ENCODE measurements at regions not wholly inside any gene's neighbourhood (a gene's known extent, or its start where the extent isn't known, plus 50 kb on each side); places are given as distances from the start of the nearest gene placed in this dataset.
A peak's percentile ranks its signal among the peaks of the same experiment; 100 is the strongest.
"Not testable (repeated sequence)": the region's sequence is repeated elsewhere in the genome, so short reads cannot be mapped to it uniquely, and the experiment has no call there.

DNA sequence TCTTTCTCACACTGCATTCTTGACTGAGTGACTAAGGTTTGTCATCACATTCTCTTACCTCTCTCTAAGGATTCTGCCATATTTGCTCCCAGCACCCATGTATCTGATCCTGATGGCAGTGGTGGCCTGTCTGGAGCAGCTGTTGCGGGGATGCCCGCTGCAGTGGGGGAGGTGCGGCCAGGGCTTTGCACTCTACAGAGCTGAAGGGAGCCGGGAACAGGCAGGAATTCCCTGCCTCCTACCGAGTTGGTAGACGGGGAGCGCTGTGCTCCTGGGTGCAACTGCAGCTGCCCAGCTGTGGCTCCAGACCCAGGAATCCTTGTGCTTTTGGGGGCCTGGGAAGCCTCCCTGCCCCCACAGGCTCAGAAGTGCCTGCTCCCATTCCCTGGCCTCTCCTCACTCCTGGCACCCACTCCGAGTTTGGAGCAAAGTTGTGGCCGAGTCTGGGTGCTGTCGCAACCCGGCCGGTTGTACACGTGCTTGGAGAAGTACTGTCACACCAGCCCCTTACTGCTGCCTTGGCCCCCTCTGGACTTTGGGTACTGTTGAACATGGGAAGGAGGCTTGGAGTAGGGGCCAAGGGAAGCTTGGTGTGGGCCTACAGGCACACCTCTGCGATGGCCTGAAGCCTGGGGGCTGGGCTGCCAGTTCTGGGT, 106.9 kb upstream of the OR4E1 start:
- Histone ChIP-seq H3K4me3 (no peak overlapping the region), H3K4me1 (no peaks in the 10 kb centered on the region), H3K27me3 (ENCODE audit: low read depth) (peaks cover 4% of the 10 kb centered on the region; the same call in 1 of the 2 replicates), H3K36me3 (replicated peaks) (no peaks in the 10 kb centered on the region), H3K9me3 (no peaks in the 10 kb centered on the region)
- in situ Hi-C loops (cut with MboI; ENCODE audit: low sequenced_read_pairs), result no loop called here
- no peak for DNase-seq (ENCODE audit: low spot score in 2 of 2)

GRCh38 chr14:21771671-21772070, 98.1 kb upstream of the OR4E1 start:
- DNase-seq (ENCODE audit: low spot score in 2 of 2), result no peak
- Histone ChIP-seq H3K36me3 (replicated peaks) (no peaks in the 10 kb centered on the region), H3K4me3 (no peak overlapping the region), H3K27me3 (ENCODE audit: low read depth) (peaks cover 4% of the 10 kb centered on the region; the same call in 1 of the 2 replicates), H3K4me1 (no peaks in the 10 kb centered on the region), H3K9me3 (no peaks in the 10 kb centered on the region)
- in situ Hi-C loops (cut with MboI; ENCODE audit: low sequenced_read_pairs), result no loop called here

- no peak for DNase-seq (ENCODE audit: low spot score in 2 of 2)
- no peaks in the 10 kb centered on the region for H3K36me3 ChIP-seq (replicated peaks)
- no peaks in the 10 kb centered on the region for H3K9me3 ChIP-seq
- H3K4me3 ChIP-seq, result no peak overlapping the region
- H3K27me3 ChIP-seq (ENCODE audit: low read depth), result no peaks in the 10 kb centered on the region
- in situ Hi-C loops (cut with MboI; ENCODE audit: low sequenced_read_pairs), result no loop called here
- no peaks in the 10 kb centered on the region for H3K4me1 ChIP-seq
Observed at GRCh38 chr14:21768875-21769257, 95.2 kb upstream of the OR4E1 start.

DNA sequence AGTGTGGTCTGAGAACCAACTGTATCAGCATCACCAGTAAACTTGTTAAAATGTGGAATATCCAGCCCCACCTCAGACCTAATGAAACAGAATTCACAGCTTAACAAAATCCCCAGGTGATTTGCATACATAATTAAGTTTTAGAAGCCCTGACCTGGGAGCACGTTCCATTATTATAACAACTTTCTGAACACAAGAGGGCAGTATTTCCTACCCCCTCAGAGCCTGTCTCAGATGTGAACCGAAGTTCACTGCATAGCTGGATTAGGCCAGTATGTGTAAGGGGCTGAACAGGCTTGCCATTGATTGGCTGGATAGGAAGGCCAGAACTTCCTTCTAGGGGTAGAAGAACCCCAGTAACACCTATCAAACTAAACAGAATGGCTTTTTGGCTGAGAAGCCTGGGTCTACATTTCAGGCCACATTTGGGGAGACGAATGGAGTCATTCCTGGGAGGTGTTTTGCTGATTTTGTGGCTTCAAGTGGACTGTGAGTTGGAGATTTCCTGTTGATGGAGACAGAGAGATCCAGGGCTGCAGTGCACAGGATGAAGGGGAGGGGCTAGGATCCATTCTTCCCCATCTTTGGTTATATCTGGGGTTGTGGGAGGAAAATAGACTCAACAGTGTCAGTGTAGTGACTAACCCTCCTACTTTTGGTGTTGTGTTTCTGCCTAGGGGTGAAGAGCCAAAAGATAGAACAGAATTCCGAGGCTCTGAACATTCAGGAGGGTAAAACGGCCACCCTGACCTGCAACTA, 94.7 kb upstream of the OR4E1 start:
- in situ Hi-C loops (cut with MboI; ENCODE audit: low sequenced_read_pairs), result no loop called here
- no peaks in the 10 kb centered on the region for H3K27me3 ChIP-seq (ENCODE audit: low read depth)
- no peaks in the 10 kb centered on the region for H3K9me3 ChIP-seq
- H3K4me3 ChIP-seq, result no peak overlapping the region
- H3K4me1 ChIP-seq, result no peaks in the 10 kb centered on the region
- no peaks in the 10 kb centered on the region for H3K36me3 ChIP-seq (replicated peaks)
- peak; percentile 12 to 17 for DNase-seq (ENCODE audit: low spot score in 2 of 2)

DNA sequence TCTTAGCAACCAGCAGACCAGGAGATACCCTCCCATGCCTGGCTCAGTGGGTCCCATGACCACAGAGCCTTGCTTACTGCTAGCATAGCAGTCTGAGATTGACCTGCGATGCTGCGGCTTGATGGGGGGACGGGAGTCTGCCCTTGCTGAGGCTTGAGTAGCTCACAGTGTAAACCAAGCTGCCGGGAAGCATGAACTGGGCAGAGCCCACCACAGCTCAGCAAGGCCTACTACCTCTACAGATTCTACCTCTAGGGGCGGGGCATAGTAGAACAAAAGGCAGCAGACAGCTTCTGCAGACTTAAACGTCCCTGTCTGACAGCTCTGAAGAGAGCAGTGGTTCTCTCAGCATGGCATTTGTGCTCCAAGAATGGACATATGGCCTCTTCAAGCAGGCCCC, 86.7 kb upstream of the OR4E1 start:
- DNase-seq (ENCODE audit: low spot score in 2 of 2); H3K9me3 ChIP-seq; H3K4me3 ChIP-seq; in situ Hi-C loops (cut with MboI; ENCODE audit: low sequenced_read_pairs); H3K27me3 ChIP-seq (ENCODE audit: low read depth); H3K36me3 ChIP-seq (replicated peaks); H3K4me1 ChIP-seq: not testable (repeated sequence)

GRCh38 chr14:21749306-21749868, 75.8 kb upstream of the OR4E1 start:
- Histone ChIP-seq H3K27me3 (ENCODE audit: low read depth) (peaks cover 5% of the 10 kb centered on the region), H3K9me3 (no peaks in the 10 kb centered on the region), H3K36me3 (replicated peaks) (no peaks in the 10 kb centered on the region), H3K4me1 (no peaks in the 10 kb centered on the region), H3K4me3 (no peak overlapping the region)
- in situ Hi-C loops (cut with MboI; ENCODE audit: low sequenced_read_pairs), result no loop called here
- no peak for DNase-seq (ENCODE audit: low spot score in 2 of 2)

DNA sequence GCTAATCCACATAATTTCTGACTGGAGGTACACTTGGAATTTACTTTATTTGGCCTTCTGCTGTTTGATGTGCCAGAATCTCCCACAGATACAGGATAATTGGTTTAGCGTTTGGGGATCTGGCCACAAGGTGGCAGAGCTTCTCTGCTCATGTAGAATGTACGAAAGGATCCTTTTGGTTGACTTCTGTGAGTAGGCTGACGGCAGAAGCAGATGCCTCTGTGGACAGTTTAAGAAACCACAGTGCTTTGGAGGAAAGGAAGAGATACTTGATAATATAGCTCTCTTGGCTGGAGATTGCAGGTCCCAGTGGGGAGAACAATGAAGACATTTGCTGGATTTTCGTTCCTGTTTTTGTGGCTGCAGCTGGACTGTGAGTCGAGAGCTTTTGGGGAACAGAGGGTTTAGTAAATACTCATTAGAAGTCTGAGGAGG, 75.3 kb upstream of the OR4E1 start:
- peak; percentile 37 to 54 for DNase-seq (ENCODE audit: low spot score in 2 of 2)
- Histone ChIP-seq H3K4me3 (no peak overlapping the region), H3K36me3 (replicated peaks) (no peaks in the 10 kb centered on the region), H3K4me1 (no peaks in the 10 kb centered on the region), H3K9me3 (no peaks in the 10 kb centered on the region), H3K27me3 (ENCODE audit: low read depth) (peaks cover 5% of the 10 kb centered on the region)
- in situ Hi-C loops (cut with MboI; ENCODE audit: low sequenced_read_pairs), result no loop called here

GRCh38 chr14:21735639-21736307, 62.2 kb upstream of the OR4E1 start:
- no peaks in the 10 kb centered on the region for H3K4me1 ChIP-seq
- peaks cover 6% of the 10 kb centered on the region for H3K27me3 ChIP-seq (ENCODE audit: low read depth)
- in situ Hi-C loops (cut with MboI; ENCODE audit: low sequenced_read_pairs), result no loop called here
- DNase-seq (ENCODE audit: low spot score in 2 of 2), result no peak
- no peaks in the 10 kb centered on the region for H3K9me3 ChIP-seq
- no peaks in the 10 kb centered on the region for H3K36me3 ChIP-seq (replicated peaks)
- H3K4me3 ChIP-seq, result no peak overlapping the region

- Histone ChIP-seq H3K4me1 (no peaks in the 10 kb centered on the region), H3K4me3 (no peak overlapping the region), H3K27me3 (ENCODE audit: low read depth) (peaks cover 6% of the 10 kb centered on the region), H3K9me3 (no peaks in the 10 kb centered on the region), H3K36me3 (replicated peaks) (no peaks in the 10 kb centered on the region)
- in situ Hi-C loops (cut with MboI; ENCODE audit: low sequenced_read_pairs), result no loop called here
- DNase-seq (ENCODE audit: low spot score in 2 of 2), result no peak
Observed at GRCh38 chr14:21735200-21735599, 61.6 kb upstream of the OR4E1 start.

DNA sequence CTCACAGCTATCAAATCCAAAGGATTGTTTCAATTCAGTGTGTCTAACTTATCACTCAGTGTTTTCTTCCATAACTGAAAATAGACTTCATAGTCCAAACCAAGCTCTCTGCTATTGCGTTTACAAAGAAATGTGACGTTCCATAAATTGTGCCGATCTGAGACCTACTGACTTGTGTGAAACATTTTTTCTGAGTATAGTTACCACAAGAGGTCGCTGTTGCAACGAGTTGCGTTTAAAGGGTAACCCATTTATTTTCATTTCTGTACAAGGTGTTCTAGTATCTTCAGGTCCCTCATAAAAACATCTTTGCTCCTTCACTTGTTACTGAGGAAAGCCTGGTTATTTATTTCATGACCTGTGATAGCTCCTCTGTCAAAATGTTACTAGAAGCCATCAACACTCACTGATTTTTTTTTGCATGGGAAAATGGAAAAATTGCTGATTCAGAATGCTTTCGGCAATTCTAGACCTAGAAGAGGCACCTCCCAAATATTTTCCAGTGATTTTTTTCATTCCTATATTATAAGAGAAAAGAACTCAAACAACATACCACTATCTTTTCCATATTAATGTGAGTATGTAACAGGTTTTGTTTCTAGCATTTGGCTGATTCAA, 60.9 kb upstream of the OR4E1 start:
- Histone ChIP-seq H3K9me3 (no peaks in the 10 kb centered on the region), H3K36me3 (replicated peaks) (no peaks in the 10 kb centered on the region), H3K27me3 (ENCODE audit: low read depth) (peaks cover 9% of the 10 kb centered on the region), H3K4me3 (no peak overlapping the region), H3K4me1 (no peaks in the 10 kb centered on the region)
- in situ Hi-C loops (cut with MboI; ENCODE audit: low sequenced_read_pairs), result no loop called here
- DNase-seq (ENCODE audit: low spot score in 2 of 2), result peak; percentile 41 to 44

GRCh38 chr14:21729703-21730233, 56.1 kb upstream of the OR4E1 start:
- in situ Hi-C loops (cut with MboI; ENCODE audit: low sequenced_read_pairs), result no loop called here
- DNase-seq (ENCODE audit: low spot score in 2 of 2), result no peak
- Histone ChIP-seq H3K4me3 (no peak overlapping the region), H3K27me3 (ENCODE audit: low read depth) (peaks cover 12% of the 10 kb centered on the region), H3K36me3 (replicated peaks) (no peaks in the 10 kb centered on the region), H3K9me3 (no peaks in the 10 kb centered on the region), H3K4me1 (no peaks in the 10 kb centered on the region; the same call in 1 of the 2 replicates)

DNA sequence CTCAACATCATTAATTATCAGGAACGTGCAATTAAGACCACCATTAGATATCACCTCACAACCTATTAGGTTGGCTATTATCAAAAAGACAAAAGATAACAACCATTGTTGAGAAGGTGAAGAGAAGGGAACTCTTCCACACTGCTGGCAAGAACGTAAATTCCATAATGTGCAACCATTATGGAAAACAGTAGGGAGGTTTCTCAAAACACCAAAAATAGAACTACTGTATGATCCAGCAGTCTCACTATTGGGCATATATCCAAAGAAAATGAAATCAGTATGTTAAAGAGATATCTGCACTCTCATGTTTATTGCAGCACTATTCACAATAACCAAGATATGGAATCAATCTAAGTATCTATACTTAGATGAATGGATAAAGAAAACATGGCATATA, 51.6 kb upstream of the OR4E1 start:
- Histone ChIP-seq H3K36me3 (replicated peaks) (no peaks in the 10 kb centered on the region), H3K27me3 (ENCODE audit: low read depth) (peaks cover 6% of the 10 kb centered on the region), H3K4me1 (no peaks in the 10 kb centered on the region; the same call in 1 of the 2 replicates), H3K4me3 (no peak overlapping the region), H3K9me3 (no peaks in the 10 kb centered on the region)
- DNase-seq (ENCODE audit: low spot score in 2 of 2), result no peak
- in situ Hi-C loops (cut with MboI; ENCODE audit: low sequenced_read_pairs), result no loop called here
